ENCODE measurements at regions not wholly inside any gene's neighbourhood (a gene's known extent, or its start where the extent isn't known, plus 50 kb on each side); places are given as distances from the start of the nearest gene placed in this dataset.

DNA sequence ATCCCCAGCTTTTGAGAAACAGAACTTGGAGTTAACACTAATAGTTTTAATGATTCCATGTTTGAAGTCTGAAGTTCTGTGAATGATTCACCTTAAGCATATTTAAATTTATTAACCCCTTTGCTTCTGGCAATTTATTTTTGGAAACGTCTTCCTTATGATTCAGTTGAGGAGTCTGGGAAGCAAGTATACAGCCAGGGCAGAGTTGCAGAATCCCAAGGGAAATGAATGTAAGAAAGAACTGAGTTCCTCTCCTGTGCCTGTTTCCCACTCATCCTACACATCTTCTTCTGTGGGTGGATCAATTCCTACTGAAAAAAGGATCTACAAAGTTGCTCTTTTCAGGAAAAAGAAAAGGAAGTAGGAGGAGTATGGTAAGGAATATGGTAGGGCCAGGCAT is 108.2 kb upstream of the CCDC91 start:
- POLR2A ChIA-PET: no interaction called here
- Histone ChIP-seq H3K4me2 (0 out of 3 replicates have a peak overlapping the region, but pooled peaks have one; percentile 21), H3K4me3 (no peak overlapping the region), H3K9me3 (peaks cover 3% of the 10 kb centered on the region; the same call in 1 of the 3 replicates), H3K27ac (no peak overlapping the region), H3K4me1 (no peaks in the 10 kb centered on the region)
- DNase-seq (ENCODE audit: low read depth in 1 of 2, low spot score in 1 of 2) (no peak), ATAC-seq (no peak), FAIRE-seq (no peak)
- no peak for TF ChIP-seq USF2 (IDR thresholded peaks at IDR 0.05)
- no peak for TF ChIP-seq FOSL2 (IDR thresholded peaks at IDR 0.05)
- TF ChIP-seq FOSL2 (CRISPR knock-in tag; IDR thresholded peaks at IDR 0.05): no peak
- TF ChIP-seq HOXB5 (CRISPR knock-in tag; IDR thresholded peaks at IDR 0.05): no peak
- TF ChIP-seq E2F6 (IDR thresholded peaks at IDR 0.05; ENCODE audit: borderline replicate concordance, low read depth): no peak
- TF ChIP-seq EHF (CRISPR knock-in tag; IDR thresholded peaks at IDR 0.05): no peak
- no peak for TF ChIP-seq TFCP2L1 (CRISPR knock-in tag; IDR thresholded peaks at IDR 0.05)
- TF ChIP-seq, protein P1, sequence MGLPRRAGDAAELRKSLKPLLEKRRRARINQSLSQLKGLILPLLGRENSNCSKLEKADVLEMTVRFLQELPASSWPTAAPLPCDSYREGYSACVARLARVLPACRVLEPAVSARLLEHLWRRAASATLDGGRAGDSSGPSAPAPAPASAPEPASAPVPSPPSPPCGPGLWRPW (IDR thresholded peaks at IDR 0.05): no peak
- no peak for TF ChIP-seq JUNB (IDR thresholded peaks at IDR 0.05)
- TF ChIP-seq RNF2 (IDR thresholded peaks at IDR 0.05; ENCODE audit: borderline replicate concordance, low read depth): no peak
- TF ChIP-seq MYC (IDR thresholded peaks at IDR 0.05; ENCODE audit: borderline replicate concordance, low read length): no peak
- TF ChIP-seq, protein P2, sequence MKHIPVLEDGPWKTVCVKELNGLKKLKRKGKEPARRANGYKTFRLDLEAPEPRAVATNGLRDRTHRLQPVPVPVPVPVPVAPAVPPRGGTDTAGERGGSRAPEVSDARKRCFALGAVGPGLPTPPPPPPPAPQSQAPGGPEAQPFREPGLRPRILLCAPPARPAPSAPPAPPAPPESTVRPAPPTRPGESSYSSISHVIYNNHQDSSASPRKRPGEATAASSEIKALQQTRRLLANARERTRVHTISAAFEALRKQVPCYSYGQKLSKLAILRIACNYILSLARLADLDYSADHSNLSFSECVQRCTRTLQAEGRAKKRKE (CRISPR knock-in tag; IDR thresholded peaks at IDR 0.05; ENCODE audit: low read depth): no peak
- TF ChIP-seq HEYL (CRISPR knock-in tag; IDR thresholded peaks at IDR 0.05): no peak
- TF ChIP-seq KDM5A (IDR thresholded peaks at IDR 0.05): no peak
- WGBS (ENCODE audit: missing lambda C conversion rate): 8% methylated on average over 1 of the region's 1 CpG
- CTCF ChIA-PET: no interaction called here

- WGBS (ENCODE audit: missing lambda C conversion rate): 53% methylated on average over 7 of the region's 7 CpGs
- no peak for ATAC-seq
- ChIA-PET POLR2A (no interaction called here), CTCF (no interaction called here)
- Histone ChIP-seq H3K27ac (no peak overlapping the region), H3K9me3 (no peaks in the 10 kb centered on the region), H3K4me2 (no peak overlapping the region), H3K4me3 (no peak overlapping the region), H3K4me1 (peaks cover 2% of the 10 kb centered on the region; the same call in 1 of the 3 replicates)
- no peak for DNase-seq (ENCODE audit: low read depth in 1 of 2, low spot score in 1 of 2)
- no peak for FAIRE-seq
- TF ChIP-seq CTCF (IDR thresholded peaks at IDR 0.05): no peak
- TF ChIP-seq, protein P2 (CRISPR knock-in tag; IDR thresholded peaks at IDR 0.05; ENCODE audit: low read depth): no peak
- no peak for TF ChIP-seq ZFP36 (IDR thresholded peaks at IDR 0.05; ENCODE audit: borderline replicate concordance, partially characterized antibody)
- TF ChIP-seq CEBPB (IDR thresholded peaks at IDR 0.05): no peak
- TF ChIP-seq SREBF2 (IDR thresholded peaks at IDR 0.05): no peak
- no peak for TF ChIP-seq CHD2 (IDR thresholded peaks at IDR 0.05; ENCODE audit: low read length, partially characterized antibody)
- TF ChIP-seq JUNB (IDR thresholded peaks at IDR 0.05): no peak
- no peak for TF ChIP-seq CBX8 (IDR thresholded peaks at IDR 0.05)
- no peak for TF ChIP-seq POLR2A (IDR thresholded peaks at IDR 0.05; ENCODE audit: low read length)
- TF ChIP-seq TFCP2L1 (CRISPR knock-in tag; IDR thresholded peaks at IDR 0.05): no peak
- TF ChIP-seq NPAS2 (CRISPR knock-in tag; IDR thresholded peaks at IDR 0.05; ENCODE audit: borderline replicate concordance): no peak
- TF ChIP-seq KDM1A (IDR thresholded peaks at IDR 0.05; ENCODE audit: low read depth): no peak
- TF ChIP-seq PHF8 (IDR thresholded peaks at IDR 0.05; ENCODE audit: borderline replicate concordance, low read depth): no peak
- TF ChIP-seq HDAC2 (IDR thresholded peaks at IDR 0.05): no peak
- TF ChIP-seq, protein P1 (IDR thresholded peaks at IDR 0.05): no peak
- TF ChIP-seq, protein P3, sequence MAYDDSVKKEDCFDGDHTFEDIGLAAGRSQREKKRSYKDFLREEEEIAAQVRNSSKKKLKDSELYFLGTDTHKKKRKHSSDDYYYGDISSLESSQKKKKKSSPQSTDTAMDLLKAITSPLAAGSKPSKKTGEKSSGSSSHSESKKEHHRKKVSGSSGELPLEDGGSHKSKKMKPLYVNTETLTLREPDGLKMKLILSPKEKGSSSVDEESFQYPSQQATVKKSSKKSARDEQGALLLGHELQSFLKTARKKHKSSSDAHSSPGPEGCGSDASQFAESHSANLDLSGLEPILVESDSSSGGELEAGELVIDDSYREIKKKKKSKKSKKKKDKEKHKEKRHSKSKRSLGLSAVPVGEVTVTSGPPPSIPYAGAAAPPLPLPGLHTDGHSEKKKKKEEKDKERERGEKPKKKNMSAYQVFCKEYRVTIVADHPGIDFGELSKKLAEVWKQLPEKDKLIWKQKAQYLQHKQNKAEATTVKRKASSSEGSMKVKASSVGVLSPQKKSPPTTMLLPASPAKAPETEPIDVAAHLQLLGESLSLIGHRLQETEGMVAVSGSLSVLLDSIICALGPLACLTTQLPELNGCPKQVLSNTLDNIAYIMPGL (CRISPR knock-in tag; IDR thresholded peaks at IDR 0.05; ENCODE audit: borderline replicate concordance): no peak
- no peak for TF ChIP-seq JUN (IDR thresholded peaks at IDR 0.05)
- TF ChIP-seq BCL3 (IDR thresholded peaks at IDR 0.05): no peak
Measured at GRCh38 chr12:28083840-28084678, 106.2 kb upstream of the CCDC91 start.
